HG03280 (cell line): ENCODE measurements at regions not wholly inside any gene's neighbourhood (a gene's known extent, or its start where the extent isn't known, plus 50 kb on each side); places are given as distances from the start of the nearest gene placed in this dataset.

Experiments used
- ATAC-seq: cut with Tn5 transposase; IDR thresholded peaks from one replicate; pipeline ENCODE4 v1.9.1; 2021; ENCODE audit warnings: mild to moderate bottlenecking, moderate library complexity; ENCODE audit not compliant: unreplicated experiment

DNA sequence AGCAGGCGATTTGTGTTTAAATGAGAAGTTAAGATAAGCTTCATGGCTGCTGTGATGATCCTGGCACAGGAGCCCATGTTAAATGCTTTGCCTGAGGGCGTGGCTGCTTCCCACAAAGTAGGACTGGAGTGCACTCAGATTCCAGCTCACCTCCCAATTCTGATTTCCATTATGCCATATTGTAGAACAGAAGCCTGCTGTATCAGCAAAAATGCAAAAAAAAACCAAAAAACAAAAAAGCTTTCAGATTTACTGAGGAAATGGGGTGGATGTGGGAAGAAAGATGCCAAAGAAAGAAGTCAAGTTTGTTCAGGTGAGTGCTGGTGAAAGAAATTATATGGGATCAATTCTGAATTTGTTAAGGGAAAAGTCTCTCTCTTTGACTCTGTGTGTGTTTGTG, 610.4 kb upstream of the NETO1 start:
- no peak for ATAC-seq

DNA sequence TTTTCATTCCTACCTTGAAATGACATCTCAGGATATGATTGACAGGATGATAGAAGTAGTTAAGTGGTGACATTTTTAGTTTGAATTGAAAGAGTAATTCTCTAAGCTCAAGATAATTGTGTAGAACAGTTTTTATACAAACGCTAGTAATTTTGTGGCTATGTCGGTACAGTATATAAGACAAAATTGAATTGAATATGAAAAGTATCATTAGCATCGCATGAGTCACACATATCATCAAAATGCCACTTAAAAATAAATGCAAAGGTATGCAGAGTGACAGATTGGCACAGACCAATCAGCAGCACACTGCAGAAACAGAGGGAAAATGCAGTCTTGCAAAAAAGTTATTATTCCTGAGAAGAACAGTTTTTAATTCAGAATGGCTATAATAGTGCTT, 608.2 kb upstream of the NETO1 start:
- ATAC-seq = no peak

DNA sequence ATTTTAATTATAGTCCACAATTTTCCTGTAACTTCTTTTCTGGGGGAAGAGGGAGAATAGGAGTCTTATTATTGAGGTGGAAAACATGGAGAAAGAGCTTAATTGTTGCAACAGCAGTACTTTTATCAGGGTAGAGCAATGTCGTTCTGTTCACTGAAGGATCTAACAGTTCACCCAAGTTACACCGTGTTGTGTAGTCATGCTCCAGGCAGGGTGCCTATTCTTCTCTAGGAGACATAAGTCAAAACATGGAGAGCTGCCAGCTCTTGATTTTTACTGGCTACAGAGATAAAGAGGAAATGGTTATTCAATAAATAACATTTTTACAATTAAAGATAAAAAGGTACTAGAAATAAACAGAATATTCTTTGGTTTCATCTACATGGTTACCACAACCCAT, 594.3 kb upstream of the NETO1 start:
- ATAC-seq = no peak

DNA sequence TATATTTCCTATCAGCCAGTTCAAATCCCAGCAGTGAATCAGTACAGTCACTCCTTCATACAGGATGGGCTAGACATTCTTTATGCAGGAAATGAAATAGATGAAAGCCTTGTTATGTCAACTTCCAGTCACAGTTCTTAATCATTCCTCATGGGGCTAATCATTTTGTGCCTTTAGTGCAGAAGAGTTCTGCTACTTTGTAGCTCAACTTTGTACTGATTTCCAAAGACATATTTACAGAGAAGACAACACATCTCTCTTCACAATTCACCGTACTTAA, 593.9 kb upstream of the NETO1 start:
- no peak for ATAC-seq

DNA sequence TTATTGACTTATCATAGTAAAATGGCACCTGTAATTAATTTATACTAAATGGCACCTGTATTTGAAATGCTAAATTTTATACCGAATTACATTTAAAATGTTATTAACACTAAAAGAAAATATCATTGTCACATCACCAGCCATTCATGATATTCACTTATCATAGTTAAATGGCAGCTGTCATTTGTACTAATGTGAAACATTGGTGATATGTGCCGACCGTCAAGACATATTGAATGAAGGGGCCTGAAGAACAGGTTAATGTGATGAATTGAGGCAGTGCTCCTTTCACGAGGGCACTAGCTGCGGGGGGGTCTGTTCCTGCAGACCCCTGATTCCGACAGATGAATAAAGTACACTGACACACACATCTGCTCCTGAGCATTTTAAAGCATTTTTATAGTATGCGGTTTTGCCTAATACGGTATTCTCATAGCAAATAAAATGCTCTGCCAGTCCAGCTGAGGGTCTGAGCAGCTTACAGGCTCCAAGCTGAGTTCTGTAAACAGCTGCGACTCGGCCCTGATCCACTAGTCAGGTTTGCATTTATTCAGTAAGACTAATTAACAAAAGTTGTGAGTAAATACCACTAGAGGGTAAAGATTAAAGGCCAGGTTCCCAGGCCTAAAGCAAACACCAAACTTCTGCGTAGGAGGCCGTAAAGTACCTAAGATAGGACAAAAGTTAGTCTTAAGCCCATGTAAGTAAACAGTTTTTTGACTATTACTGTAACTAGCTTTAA, 593.4 kb upstream of the NETO1 start:
- no peak for ATAC-seq

DNA sequence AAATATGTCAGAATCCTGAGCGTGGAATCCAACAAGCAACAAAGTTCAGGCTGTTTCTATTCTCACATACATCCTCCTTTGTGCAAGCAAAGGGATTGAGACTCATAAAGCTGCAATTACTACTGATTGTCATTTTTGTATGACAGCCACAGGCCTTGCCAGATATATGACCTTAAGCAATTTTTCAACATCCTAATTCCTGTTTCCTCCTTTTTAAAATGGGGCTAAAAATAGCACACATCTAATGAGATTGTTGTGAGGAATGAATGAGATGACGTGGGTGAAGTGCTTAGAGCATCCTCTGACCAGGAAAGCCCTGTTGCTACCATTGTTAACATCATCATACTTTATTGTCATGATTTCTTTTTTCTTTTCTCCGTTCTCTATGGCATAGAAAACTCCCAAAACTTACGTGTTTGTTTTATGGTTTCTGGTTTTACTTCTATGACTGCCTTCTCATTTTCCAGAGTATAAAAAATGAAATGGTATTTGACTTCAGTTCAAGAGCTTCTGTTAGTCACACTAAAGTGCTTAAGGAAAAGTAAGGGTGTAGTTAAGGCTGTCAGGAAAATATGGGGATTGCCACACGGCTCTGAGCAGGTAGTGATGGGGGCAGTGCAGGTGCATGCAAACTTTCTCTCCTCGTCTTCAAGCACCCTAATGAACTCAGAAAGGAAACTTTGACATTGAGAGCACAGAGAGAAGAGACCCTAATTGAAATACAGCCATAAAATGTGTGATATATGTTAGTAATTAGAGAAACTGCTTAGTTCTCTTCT, 590.6 kb upstream of the NETO1 start:
- no peak for ATAC-seq

DNA sequence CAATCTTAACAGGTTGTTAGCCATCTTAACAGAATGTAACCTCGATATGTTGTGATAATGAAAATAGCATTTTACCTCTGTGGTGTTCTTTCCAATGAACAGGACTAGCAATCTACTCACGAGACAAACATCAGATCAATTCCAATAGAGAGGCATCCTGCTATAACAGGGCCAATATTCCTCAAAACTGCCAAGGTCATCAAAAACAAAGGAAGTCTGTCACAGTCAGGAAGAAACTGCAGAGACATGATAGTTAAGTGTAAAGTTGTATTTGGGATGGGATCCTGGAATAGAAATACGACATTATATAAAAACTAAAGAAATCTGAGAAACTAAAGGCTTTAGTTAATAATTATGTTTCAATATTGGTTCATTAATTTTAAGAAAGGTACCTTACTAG, 588.9 kb upstream of the NETO1 start:
- ATAC-seq = no peak

DNA sequence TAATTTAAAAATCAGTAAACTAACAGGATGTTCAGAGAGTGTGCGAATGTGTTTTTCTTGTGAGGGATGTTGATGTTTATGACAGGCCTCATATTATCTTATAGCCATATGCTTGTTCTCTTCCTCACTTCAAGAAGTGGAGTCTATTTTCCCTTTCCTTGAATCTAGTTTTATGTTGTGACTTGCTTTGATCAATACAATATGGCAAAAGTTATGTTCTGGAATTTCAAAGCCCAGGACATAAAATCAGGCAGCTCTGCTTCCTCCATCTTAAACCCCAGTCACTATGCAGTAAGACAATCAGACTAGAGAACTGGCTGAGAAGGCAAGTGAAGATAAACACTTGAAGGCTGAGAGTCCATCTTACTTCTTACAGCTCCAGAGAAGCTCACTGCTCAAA, 585.1 kb upstream of the NETO1 start:
- ATAC-seq = no peak

DNA sequence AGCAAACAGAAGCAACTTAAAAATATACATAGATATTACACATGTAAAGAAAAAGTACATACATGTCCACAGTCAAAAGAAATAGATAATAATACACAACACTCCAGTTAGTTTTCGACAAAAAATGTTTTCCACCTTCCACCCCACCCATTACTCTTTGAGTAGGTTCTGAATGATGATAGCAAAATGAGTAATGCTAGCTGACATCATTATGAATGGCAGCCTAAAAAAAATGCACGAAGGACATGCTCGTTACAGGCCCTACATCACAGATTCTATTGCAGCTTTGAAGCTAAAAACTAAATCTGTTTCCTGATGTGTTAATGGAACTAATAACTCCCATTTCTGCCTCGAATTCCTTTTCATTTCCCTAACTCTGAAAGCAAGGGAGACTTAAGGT, 578.7 kb upstream of the NETO1 start:
- ATAC-seq = no peak

DNA sequence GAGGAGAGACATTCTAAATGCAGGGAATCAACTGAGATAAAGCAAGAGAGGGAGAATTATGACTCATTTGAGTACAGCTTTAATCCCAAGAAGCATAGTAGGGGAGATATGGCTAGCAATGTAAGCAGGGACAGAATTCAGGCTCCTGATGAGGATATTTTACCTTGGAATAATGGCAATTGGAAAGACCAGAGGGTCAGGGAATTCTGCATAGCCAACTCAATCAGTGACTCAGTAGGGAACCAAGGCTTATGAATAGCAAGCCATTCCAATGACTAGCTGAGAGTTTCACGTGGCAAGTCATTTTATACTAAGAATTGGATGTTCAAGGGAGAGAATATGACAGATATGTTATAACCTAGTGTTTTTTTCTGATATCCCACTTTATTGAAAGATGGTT, 563.8 kb upstream of the NETO1 start:
- no peak for ATAC-seq

DNA sequence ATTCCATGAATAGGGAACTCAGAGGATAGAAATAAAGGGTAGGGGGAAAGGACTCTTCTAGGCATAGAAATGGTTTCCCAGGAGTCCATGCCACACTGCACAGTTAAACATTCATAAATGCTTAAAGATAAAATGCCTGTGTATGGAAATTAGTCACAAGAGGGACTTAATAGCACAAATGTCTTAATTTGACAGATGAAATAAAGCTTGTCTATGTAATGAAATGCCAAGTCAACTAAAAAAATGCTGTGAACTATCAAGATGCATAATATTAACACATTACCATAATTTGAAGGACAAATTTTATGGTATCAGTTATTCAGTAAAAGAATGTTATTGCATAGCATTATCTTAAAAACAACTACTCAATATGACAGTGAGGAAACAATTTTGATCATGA, 553.2 kb upstream of the NETO1 start:
- ATAC-seq = no peak

DNA sequence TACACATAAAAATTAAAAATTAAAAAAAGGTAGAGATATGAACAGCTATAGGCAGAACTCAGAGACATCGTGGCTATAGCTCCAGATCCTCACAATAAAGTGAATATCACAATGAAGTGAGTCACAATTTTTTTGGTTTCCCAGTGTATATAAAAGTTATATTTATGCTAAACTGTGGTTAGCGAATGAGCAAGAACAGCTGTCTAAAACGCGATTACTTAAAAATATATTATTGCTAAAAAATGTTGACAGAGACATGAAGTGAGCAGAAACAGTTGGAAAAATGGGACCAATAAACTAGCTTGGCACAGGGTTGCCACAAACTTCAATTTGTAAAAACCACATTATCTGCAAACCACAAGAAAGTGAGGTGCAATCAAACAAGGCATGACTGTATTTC, 551.7 kb upstream of the NETO1 start:
- no peak for ATAC-seq

DNA sequence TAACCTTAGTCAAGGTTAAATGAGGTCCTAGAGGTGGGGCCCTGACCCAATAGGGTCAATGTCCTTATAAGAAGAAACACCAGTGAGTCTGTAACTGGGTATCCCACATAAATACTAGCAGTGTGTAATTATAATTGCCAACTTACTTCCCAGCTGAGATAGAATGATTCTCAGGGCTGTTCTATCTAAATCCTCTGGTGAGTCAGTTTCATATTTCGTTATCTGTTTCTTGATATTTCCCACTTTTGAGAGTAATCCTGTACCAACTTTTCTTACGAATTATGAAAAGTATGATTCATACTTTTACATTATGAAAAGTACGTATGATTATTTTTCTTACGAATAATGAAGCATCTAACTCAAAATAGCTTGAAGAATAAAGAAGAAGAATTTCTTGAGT, 546.8 kb upstream of the NETO1 start:
- no peak for ATAC-seq

DNA sequence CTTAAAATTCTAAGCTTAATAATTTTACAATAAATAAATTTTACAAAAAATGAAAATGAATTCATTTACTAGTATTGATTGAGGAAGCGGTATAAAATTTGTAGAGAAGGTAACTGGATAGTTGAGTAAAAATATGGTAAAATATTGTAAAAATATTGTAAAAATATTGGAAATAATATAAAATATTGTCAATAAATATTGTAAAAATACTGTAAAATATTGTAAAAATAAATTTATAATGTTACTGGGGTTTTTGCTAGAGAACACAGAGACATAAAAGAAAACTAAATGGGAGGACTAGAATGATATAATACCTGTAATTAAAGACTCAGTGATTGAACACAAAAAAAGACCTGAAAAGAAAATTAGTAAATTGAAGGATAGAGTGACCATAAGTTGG, 546.3 kb upstream of the NETO1 start:
- ATAC-seq = no peak

DNA sequence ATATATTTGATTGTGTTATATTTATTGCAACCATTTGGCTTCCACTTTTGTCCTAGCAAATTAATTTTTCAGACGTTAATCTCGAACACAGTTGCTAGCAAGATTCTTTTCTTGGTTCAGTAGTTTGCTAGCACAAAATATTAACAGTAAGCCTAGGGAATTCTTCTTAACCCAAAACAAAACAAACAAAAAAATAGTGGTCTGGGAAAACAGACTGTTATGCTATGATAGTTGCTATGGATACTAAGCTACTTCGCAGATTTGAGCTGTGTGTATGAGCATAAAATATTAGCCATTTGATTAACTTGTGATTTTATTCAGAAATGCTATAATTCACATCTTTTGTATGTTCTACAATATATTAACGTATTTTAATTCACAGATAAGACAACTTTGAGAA, 541.5 kb upstream of the NETO1 start:
- no peak for ATAC-seq

DNA sequence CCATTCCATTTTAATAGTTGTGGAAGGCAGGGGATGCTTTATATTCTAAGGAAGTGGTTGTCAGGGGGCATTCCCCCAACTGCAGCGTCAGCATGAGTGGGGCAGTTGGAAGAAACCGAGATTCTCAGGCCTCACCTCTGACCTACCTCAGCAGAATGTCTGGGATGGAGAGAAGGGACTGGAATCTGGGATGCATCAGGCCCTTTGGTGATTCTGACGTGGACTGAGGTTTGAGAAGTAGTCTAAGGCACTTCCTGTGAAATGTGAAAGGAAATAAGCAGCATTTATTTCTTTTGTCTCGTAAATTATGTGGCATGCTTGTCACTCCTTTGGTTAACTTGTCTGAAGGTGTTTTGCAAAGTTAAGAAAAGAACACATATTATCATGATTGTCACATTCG, 540.7 kb upstream of the NETO1 start:
- ATAC-seq = no peak

DNA sequence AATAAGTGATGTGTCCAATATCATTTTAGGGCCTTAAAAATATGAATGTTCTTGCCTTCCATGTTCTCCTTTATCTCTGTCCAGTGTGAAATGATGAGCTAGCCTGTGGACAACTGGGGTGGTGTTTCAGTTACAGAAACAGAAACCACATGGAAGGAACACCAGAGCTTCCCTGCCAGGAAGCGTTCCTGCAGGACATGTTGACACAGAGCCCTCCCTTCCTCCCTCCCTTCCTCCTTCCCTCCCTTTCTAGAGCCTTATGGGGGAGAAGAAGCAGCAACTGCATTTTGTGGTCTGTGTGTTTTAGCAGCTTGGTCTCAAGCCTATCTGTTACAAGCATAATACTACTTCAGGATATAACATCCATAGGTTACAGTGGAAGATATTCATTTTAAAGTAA, 539.7 kb upstream of the NETO1 start:
- ATAC-seq = no peak

DNA sequence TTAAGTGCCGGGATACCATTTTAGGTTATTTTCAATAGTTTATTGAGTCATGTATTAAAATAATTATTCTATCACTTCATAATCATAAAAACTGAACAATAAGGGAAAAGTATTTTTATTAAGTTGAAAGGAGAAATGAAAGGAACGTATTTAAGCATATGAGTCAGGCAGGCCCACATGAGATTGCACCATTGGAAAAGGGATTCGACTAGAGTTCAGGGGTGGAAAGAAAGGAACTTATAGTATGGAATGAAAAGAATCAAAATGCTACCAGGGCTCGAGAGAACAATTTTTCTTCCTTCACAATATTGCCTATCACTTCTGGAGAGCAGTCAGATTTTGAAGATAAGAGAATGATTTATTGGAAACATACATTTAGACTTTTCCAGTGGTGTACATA, 516.5 kb upstream of the NETO1 start:
- no peak for ATAC-seq

DNA sequence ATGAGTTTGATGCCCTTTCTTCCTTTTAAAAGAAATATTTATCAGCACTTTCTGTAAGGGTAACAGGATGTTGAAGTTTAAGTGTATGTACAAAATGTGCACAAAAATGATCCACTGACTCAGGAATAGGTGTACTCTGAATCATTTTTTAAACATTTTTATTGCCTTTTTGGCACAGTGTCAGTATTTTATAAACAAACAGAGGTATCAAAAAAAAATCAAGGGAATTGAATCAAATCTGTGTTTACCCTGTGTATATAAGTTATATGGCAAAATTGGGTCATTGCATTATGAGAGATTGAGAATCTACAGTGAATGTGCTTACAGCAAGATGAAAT, 513.9 kb upstream of the NETO1 start:
- ATAC-seq = no peak

DNA sequence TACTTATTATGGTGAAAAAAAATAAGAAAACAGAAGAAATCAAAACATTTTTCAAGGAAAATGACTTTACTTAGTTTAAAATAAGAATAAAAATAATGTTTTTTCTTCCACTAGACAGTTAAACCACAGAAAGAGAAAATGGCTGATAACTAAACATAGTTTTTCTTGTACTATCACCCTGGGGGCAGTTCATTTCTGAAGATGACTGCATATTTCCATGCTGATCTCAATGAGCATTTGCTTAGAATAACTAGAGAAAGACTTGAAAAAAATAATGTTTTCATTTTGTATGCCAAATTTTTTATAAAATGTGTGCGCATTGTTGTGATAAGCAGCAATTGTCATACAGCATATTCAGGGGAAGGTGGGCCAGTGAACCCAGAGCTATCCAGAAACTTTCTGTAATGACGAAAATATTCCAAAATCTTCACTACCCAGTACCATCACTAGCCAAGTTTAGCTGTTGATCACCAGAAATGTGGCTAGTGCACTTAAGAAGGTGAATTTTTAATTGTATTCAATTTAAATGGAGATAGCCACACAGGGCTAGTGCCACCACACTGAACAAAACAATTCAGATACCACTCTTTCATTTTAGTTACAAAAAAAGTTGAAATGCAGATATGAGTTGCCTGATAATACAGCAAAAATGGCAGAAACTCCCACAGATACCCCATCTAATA, 513.4 kb upstream of the NETO1 start:
- ATAC-seq = no peak

DNA sequence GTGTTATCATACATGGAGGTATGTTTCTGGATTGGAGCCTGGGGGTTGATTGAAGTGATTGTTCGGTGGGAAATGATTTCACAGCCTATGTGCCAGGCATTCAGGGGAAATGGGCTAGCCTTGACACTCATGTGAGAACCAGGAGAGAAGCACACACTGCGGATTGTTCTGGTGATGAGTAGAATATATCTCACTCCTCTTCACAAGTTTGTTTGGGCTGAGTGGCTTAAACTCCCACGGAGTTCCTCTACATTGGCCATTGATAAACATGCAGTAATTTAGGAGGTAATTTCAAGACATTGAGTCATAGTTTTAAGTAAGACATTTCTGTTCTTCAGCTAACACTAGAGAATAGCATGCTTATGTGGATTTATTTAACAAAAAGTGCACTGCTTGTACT, 498.9 kb upstream of the NETO1 start:
- no peak for ATAC-seq

DNA sequence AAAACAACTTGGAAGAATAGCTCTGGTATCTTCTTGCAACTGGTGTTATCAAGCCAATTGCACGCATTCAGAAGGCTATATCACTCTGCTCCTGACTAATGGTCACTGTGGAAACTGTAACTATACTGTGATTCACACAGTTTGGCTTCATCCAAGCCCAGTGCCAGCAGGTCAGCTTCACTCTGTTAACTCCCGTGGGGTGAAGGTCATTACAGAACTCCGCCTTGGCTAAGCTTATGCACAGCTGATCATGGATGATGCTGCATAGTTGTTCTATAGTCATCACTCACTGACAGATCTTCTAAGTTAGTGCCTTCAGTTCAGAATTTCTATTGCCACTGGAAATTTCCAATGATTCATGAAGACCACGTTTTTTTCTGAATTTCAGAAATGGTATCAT, 497.2 kb upstream of the NETO1 start:
- no peak for ATAC-seq

DNA sequence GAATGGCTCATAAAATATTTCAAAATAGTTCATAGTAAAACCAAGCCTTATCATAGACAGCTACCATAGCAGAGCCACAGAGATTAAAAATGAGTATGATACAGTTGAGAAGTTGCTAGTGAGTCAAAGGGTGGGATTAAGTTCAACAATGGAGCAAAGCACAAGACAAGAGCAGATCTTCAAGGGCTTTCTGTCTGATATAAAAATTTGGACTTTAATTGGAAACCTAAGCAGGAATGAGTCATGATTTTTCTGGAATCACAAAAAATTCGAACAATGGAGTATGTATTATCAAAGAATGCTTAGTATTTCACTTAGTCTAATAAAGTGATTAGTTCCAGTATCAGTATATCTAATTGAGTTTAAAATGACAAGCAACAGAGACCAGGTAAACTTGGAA, 487.3 kb upstream of the NETO1 start:
- ATAC-seq = no peak
